Liver (tissue), 8 donors: ENCODE measurements at regions not wholly inside any gene's neighbourhood (a gene's known extent, or its start where the extent isn't known, plus 50 kb on each side); places are given as distances from the start of the nearest gene placed in this dataset.

Experiments used
- DNase-seq: peaks from one replicate; pipeline ENCODE4 v3.0.0-alpha.2; 2017; ENCODE audit warnings: low spot score
- H3K27ac ChIP-seq, 2 donors: one replicate each; pipeline ENCODE4 v1.7.0; 2013; ENCODE audit warnings: inconsistent platforms in 2 of 2, low read length in 2 of 2, control low read depth in 1 of 2, low read depth in 1 of 2, mild to moderate bottlenecking in 1 of 2
- H3K27me3 ChIP-seq, 4 donors: one replicate each; pipeline versions ENCODE4 v1.6.1 to v1.7.0; 2013; ENCODE audit warnings: low read length in 3 of 4, inconsistent platforms in 1 of 4, mild to moderate bottlenecking in 1 of 4, moderate library complexity in 1 of 4; ENCODE audit not compliant: control insufficient read depth in 4 of 4, insufficient read depth in 4 of 4
- H3K36me3 ChIP-seq, 4 donors: one replicate each; pipeline versions ENCODE4 v1.6.1 to v1.7.0; 2013; ENCODE audit warnings: low read length in 3 of 4, mild to moderate bottlenecking in 3 of 4, low read depth in 1 of 4, moderate library complexity in 1 of 4; ENCODE audit not compliant: control insufficient read depth in 4 of 4, insufficient read depth in 3 of 4
- H3K4me1 ChIP-seq, 4 donors: one replicate each; pipeline versions ENCODE4 v1.6.1 to v1.7.0; 2013; ENCODE audit warnings: low read length in 3 of 4, mild to moderate bottlenecking in 3 of 4, moderate library complexity in 1 of 4; ENCODE audit not compliant: control insufficient read depth in 4 of 4, insufficient read depth in 4 of 4
- H3K4me3 ChIP-seq, 3 donors: one replicate each; pipeline versions ENCODE4 v1.6.1 to v1.7.0; 2013; ENCODE audit warnings: low read length in 3 of 3, control low read depth in 1 of 3, low read depth in 1 of 3, mild to moderate bottlenecking in 1 of 3
- H3K9ac ChIP-seq, 2 donors: one replicate each; pipeline ENCODE4 v1.7.0; 2013; ENCODE audit warnings: low read length in 2 of 2, mild to moderate bottlenecking in 2 of 2, moderate library complexity in 2 of 2, control low read depth in 1 of 2, low read depth in 1 of 2
- H3K9me3 ChIP-seq, 4 donors: one replicate each; pipeline versions ENCODE4 v1.6.1 to v1.7.0; 2013; ENCODE audit warnings: low read length in 3 of 4; ENCODE audit not compliant: control insufficient read depth in 4 of 4
- ATF3 ChIP-seq: IDR thresholded peaks from 2 replicates; pipeline ENCODE4 v1.6.1; 2016; ENCODE audit warnings: antibody characterized with exemption
- EGR1 ChIP-seq, 2 donors: IDR thresholded peaks; 2 replicates each; pipeline ENCODE4 v1.6.1; 2016 to 2018; ENCODE audit warnings: antibody characterized with exemption in 2 of 2, low read depth in 2 of 2
- FOXA1 ChIP-seq: IDR thresholded peaks from 2 replicates; pipeline ENCODE4 v1.6.1; 2016; ENCODE audit warnings: antibody characterized with exemption
- FOXA2 ChIP-seq: IDR thresholded peaks from 2 replicates; pipeline ENCODE4 v1.6.1; 2016; ENCODE audit warnings: antibody characterized with exemption
- GABPA ChIP-seq, 2 donors: IDR thresholded peaks in 1 of 2; conservative IDR thresholded peaks in 1 of 2; 2 replicates each; pipeline ENCODE4 v1.6.1; 2016; ENCODE audit warnings: antibody characterized with exemption in 2 of 2, mild to moderate bottlenecking in 1 of 2, moderate library complexity in 1 of 2
- HNF4A ChIP-seq, 2 donors: conservative IDR thresholded peaks; 2 replicates each; pipeline ENCODE4 v1.6.1; 2016; ENCODE audit warnings: antibody characterized with exemption in 2 of 2, mild to moderate bottlenecking in 2 of 2
- HNF4G ChIP-seq: IDR thresholded peaks from 2 replicates; pipeline ENCODE4 v1.6.1; 2016; ENCODE audit warnings: antibody characterized with exemption
- JUND ChIP-seq, 2 donors: IDR thresholded peaks; 2 replicates each; pipeline ENCODE4 v1.6.1; 2016; ENCODE audit warnings: antibody characterized with exemption in 2 of 2
- MAX ChIP-seq: IDR thresholded peaks from 2 replicates; pipeline ENCODE4 v1.6.1; 2016; ENCODE audit warnings: antibody characterized with exemption
- NR2F2 ChIP-seq: IDR thresholded peaks from 2 replicates; pipeline ENCODE4 v1.6.1; 2016; ENCODE audit warnings: antibody characterized with exemption
- RAD21 ChIP-seq, 2 donors: IDR thresholded peaks; 2 replicates each; pipeline ENCODE4 v1.6.1; 2016; ENCODE audit warnings: antibody characterized with exemption in 2 of 2, mild to moderate bottlenecking in 2 of 2
- RXRA ChIP-seq, 2 donors: IDR thresholded peaks; 2 replicates each; pipeline ENCODE4 v1.6.1; 2017 to 2018; ENCODE audit warnings: antibody characterized with exemption in 2 of 2, mild to moderate bottlenecking in 1 of 2
- SP1 ChIP-seq: IDR thresholded peaks from 2 replicates; pipeline ENCODE4 v1.6.1; 2018; ENCODE audit warnings: antibody characterized with exemption, mild to moderate bottlenecking
- TAF1 ChIP-seq: conservative IDR thresholded peaks from 2 replicates; pipeline ENCODE4 v1.6.1; 2016; ENCODE audit warnings: antibody characterized with exemption, mild to moderate bottlenecking
- YY1 ChIP-seq: IDR thresholded peaks from 2 replicates; pipeline ENCODE4 v1.6.1; 2016; ENCODE audit warnings: antibody characterized with exemption, mild to moderate bottlenecking
- WGBS: extraction: QIAGEN DNeasy Blood & Tissue Kit; methylation state at CpG from one replicate; pipeline ENCODE4 v1.1.7; 2013; 5-methylcytosine and 5-hydroxymethylcytosine counted together
- TF ChIP-seq, protein P1 (sequence below): IDR thresholded peaks from 2 replicates; pipeline ENCODE4 v1.6.1; 2016; ENCODE audit warnings: antibody characterized with exemption
- TF ChIP-seq, protein P2 (sequence below): IDR thresholded peaks from 2 replicates; pipeline ENCODE4 v1.6.1; 2016; ENCODE audit warnings: antibody characterized with exemption, mild to moderate bottlenecking
- TF ChIP-seq, protein P3 (sequence below): fragments of 150-350 bp; IDR thresholded peaks from 2 replicates; pipeline ENCODE4 v1.5.1; 2017; ENCODE audit warnings: improper control_type of control experiment, low read depth, low read length; ENCODE audit not compliant: missing input control
- donor health status: healthy.
- donor health status: healthy.
- donor health status: healthy.
- donor health status: healthy.
- donor health status: healthy.

- no peak for TF ChIP-seq RXRA (IDR thresholded peaks at IDR 0.05)
- 86% methylated on average over 3 of the region's 3 CpGs for WGBS
- Histone ChIP-seq H3K27me3 (no peaks in the 10 kb centered on the region), H3K9ac (no peak overlapping the region), H3K9me3 (peaks cover 0 to 2% (median 0%) of the 10 kb centered on the region in 4 donors), H3K36me3 (no peaks in the 10 kb centered on the region), H3K4me3 (no peak overlapping the region), H3K27ac (no peak overlapping the region), H3K4me1 (peaks cover 3 to 15% (median 10%) of the 10 kb centered on the region in 4 donors)
- DNase-seq, result no peak
Observed at GRCh38 chr3:40925231-40925630, 274.1 kb upstream of the CTNNB1 start.

- no peaks in the 10 kb centered on the region for H3K9me3 ChIP-seq
- H3K4me1 ChIP-seq, result peaks cover 3 to 7% (median 5%) of the 10 kb centered on the region in 4 donors
- H3K4me3 ChIP-seq, result no peak overlapping the region
- no peaks in the 10 kb centered on the region for H3K27me3 ChIP-seq
- H3K27ac ChIP-seq, result no peak overlapping the region
- no peak for TF ChIP-seq HNF4G
- no peak for TF ChIP-seq MAX
- no peak for TF ChIP-seq GABPA (IDR thresholded peaks at IDR 0.05 in 1 of 2, conservative IDR thresholded peaks at IDR 0.05 in 1 of 2)
- TF ChIP-seq EGR1 (IDR thresholded peaks at IDR 0.05; ENCODE audit: low read depth in 2 of 2), result no peak
- no peak for TF ChIP-seq FOXA2
- no peak for TF ChIP-seq TAF1
- TF ChIP-seq FOXA1, result no peak
- peak; percentile 52 to 55 for TF ChIP-seq HNF4A (conservative IDR thresholded peaks at IDR 0.05)
- no peak for TF ChIP-seq JUND (IDR thresholded peaks at IDR 0.05)
- TF ChIP-seq, protein P1, sequence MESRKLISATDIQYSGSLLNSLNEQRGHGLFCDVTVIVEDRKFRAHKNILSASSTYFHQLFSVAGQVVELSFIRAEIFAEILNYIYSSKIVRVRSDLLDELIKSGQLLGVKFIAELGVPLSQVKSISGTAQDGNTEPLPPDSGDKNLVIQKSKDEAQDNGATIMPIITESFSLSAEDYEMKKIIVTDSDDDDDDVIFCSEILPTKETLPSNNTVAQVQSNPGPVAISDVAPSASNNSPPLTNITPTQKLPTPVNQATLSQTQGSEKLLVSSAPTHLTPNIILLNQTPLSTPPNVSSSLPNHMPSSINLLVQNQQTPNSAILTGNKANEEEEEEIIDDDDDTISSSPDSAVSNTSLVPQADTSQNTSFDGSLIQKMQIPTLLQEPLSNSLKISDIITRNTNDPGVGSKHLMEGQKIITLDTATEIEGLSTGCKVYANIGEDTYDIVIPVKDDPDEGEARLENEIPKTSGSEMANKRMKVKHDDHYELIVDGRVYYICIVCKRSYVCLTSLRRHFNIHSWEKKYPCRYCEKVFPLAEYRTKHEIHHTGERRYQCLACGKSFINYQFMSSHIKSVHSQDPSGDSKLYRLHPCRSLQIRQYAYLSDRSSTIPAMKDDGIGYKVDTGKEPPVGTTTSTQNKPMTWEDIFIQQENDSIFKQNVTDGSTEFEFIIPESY, result no peak
- TF ChIP-seq RAD21 (IDR thresholded peaks at IDR 0.05), result peak; percentile 53 to 62
- TF ChIP-seq, protein P2, sequence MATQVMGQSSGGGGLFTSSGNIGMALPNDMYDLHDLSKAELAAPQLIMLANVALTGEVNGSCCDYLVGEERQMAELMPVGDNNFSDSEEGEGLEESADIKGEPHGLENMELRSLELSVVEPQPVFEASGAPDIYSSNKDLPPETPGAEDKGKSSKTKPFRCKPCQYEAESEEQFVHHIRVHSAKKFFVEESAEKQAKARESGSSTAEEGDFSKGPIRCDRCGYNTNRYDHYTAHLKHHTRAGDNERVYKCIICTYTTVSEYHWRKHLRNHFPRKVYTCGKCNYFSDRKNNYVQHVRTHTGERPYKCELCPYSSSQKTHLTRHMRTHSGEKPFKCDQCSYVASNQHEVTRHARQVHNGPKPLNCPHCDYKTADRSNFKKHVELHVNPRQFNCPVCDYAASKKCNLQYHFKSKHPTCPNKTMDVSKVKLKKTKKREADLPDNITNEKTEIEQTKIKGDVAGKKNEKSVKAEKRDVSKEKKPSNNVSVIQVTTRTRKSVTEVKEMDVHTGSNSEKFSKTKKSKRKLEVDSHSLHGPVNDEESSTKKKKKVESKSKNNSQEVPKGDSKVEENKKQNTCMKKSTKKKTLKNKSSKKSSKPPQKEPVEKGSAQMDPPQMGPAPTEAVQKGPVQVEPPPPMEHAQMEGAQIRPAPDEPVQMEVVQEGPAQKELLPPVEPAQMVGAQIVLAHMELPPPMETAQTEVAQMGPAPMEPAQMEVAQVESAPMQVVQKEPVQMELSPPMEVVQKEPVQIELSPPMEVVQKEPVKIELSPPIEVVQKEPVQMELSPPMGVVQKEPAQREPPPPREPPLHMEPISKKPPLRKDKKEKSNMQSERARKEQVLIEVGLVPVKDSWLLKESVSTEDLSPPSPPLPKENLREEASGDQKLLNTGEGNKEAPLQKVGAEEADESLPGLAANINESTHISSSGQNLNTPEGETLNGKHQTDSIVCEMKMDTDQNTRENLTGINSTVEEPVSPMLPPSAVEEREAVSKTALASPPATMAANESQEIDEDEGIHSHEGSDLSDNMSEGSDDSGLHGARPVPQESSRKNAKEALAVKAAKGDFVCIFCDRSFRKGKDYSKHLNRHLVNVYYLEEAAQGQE, result no peak
- TF ChIP-seq YY1, result peak; percentile 23
- TF ChIP-seq, protein P3, sequence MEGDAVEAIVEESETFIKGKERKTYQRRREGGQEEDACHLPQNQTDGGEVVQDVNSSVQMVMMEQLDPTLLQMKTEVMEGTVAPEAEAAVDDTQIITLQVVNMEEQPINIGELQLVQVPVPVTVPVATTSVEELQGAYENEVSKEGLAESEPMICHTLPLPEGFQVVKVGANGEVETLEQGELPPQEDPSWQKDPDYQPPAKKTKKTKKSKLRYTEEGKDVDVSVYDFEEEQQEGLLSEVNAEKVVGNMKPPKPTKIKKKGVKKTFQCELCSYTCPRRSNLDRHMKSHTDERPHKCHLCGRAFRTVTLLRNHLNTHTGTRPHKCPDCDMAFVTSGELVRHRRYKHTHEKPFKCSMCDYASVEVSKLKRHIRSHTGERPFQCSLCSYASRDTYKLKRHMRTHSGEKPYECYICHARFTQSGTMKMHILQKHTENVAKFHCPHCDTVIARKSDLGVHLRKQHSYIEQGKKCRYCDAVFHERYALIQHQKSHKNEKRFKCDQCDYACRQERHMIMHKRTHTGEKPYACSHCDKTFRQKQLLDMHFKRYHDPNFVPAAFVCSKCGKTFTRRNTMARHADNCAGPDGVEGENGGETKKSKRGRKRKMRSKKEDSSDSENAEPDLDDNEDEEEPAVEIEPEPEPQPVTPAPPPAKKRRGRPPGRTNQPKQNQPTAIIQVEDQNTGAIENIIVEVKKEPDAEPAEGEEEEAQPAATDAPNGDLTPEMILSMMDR, result peak; percentile 4
- TF ChIP-seq RXRA (IDR thresholded peaks at IDR 0.05), result peak; percentile 80 to 82
- TF ChIP-seq SP1, result no peak
- no peak for TF ChIP-seq NR2F2
- TF ChIP-seq ATF3, result no peak
- H3K36me3 ChIP-seq, result no peaks in the 10 kb centered on the region
- no peak overlapping the region for H3K9ac ChIP-seq
- peak; percentile 38 for DNase-seq
Observed at GRCh38 chr3:40930131-40930538, 269.2 kb upstream of the CTNNB1 start.
